BJ (cell line): ENCODE measurements at regions not wholly inside any gene's neighbourhood (a gene's known extent, or its start where the extent isn't known, plus 50 kb on each side); places are given as distances from the start of the nearest gene placed in this dataset.

ENCODE experiments used
- CTCF ChIA-PET: fragments of 350-600 bp; formaldehyde crosslinking; extraction: SDS; loops from one replicate; lab custom pipeline; 2021; ENCODE audit warnings: antibody characterized with exemption, inconsistent platforms; lab: Yijun Ruan, JAX
- POLR2A ChIA-PET: fragments of 300-600 bp; sonication (Branson Sonifier 250); formaldehyde crosslinking; extraction: SDS; loops from one replicate; lab custom pipeline; 2021; ENCODE audit warnings: antibody characterized with exemption; lab: Charles Lee
- DNase-seq: peaks from one replicate; pipeline ENCODE4 v3.0.0-alpha.2; 2011; ENCODE audit warnings: low read depth
- H3K27me3 ChIP-seq: 2 replicates; pipeline ENCODE4 v1.6.0; 2011; ENCODE audit warnings: low read length; ENCODE audit not compliant: control insufficient read depth, insufficient read depth
- H3K36me3 ChIP-seq: 2 replicates; pipeline ENCODE4 v1.5.1; 2011; ENCODE audit warnings: low read length; ENCODE audit not compliant: control insufficient read depth, insufficient read depth
- H3K4me3 ChIP-seq: 2 replicates; pipeline ENCODE4 v1.5.1; 2011; ENCODE audit warnings: low read depth, mild to moderate bottlenecking, control low read depth, low read length
- CTCF ChIP-seq: IDR thresholded peaks from 2 replicates; pipeline ENCODE4 v1.5.1; 2011; ENCODE audit warnings: low read depth, mild to moderate bottlenecking, control low read depth, inconsistent platforms, low read length, moderate library complexity; ENCODE audit not compliant: insufficient read depth

DNA sequence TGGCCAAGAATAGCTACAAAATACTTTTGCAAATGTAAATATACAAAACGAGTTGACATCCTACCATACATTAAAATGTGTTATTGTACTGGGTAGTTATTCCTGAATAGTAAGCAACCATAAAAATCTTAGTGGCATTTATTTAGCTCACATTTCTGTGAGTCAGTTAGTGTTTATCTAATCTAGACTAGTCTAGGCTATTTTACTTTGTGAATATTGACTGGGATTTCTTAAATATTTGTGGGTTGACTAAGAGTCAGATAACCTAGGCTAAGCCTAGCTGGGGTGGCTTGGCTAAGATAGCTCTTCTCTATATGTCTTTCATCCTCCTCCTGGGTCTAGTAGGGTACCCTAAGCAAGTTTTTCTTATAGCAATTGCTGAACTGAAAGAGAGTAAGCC is 543.8 kb upstream of the DIAPH2 start:
- ChIA-PET POLR2A (no interaction called here), CTCF (no interaction called here)
- DNase-seq = no peak

GRCh38 chrX:96147681-96148080 is 537.0 kb upstream of the DIAPH2 start:
- no peaks in the 10 kb centered on the region for H3K36me3 ChIP-seq
- TF ChIP-seq CTCF = no peak
- POLR2A ChIA-PET = no interaction called here
- no peak overlapping the region for H3K4me3 ChIP-seq
- CTCF ChIA-PET = no interaction called here
- H3K27me3 ChIP-seq = no peaks in the 10 kb centered on the region
- no peak for DNase-seq

More for the DNA sequence above, 543.8 kb upstream of the DIAPH2 start:
- TF ChIP-seq CTCF = no peak
- no peaks in the 10 kb centered on the region for H3K36me3 ChIP-seq
- no peak overlapping the region for H3K4me3 ChIP-seq
- no peaks in the 10 kb centered on the region for H3K27me3 ChIP-seq

- Histone ChIP-seq H3K27me3 (no peaks in the 10 kb centered on the region), H3K36me3 (no peaks in the 10 kb centered on the region), H3K4me3 (no peak overlapping the region)
- no peak for TF ChIP-seq CTCF
- CTCF ChIA-PET = no interaction called here
- POLR2A ChIA-PET = no interaction called here
- DNase-seq = no peak
These were observed 514.0 kb upstream of the DIAPH2 start for GRCh38 chrX:96170626-96171025.

GRCh38 chrX:96176921-96177320 is 507.7 kb upstream of the DIAPH2 start:
- no peaks in the 10 kb centered on the region for H3K27me3 ChIP-seq
- no peak for TF ChIP-seq CTCF
- POLR2A ChIA-PET = no interaction called here
- no peak for DNase-seq
- no peaks in the 10 kb centered on the region for H3K36me3 ChIP-seq
- CTCF ChIA-PET = no interaction called here
- no peak overlapping the region for H3K4me3 ChIP-seq

DNA sequence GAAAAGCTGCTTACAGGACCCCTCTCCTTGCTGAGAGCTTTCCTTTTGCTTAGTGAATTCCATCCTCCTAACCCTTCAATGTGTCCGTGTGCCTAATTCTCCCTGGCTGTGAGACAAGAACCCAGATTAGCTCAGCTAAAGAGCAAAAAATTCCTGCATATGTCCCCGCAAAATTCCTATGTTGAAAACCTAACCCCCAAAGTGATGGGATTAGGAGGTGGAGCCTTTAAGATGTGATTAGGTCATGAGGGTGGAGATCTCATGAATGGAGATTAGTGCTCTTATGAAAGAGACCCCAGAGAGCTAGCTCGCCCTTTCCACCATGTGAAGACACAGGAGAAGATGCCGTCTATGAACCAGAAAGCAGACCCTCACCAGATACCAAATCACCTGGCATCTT is 503.0 kb upstream of the DIAPH2 start:
- ChIA-PET CTCF (no interaction called here), POLR2A (no interaction called here)
- Histone ChIP-seq H3K36me3 (no peaks in the 10 kb centered on the region), H3K4me3 (no peak overlapping the region), H3K27me3 (no peaks in the 10 kb centered on the region)
- no peak for DNase-seq
- TF ChIP-seq CTCF = no peak
